GM21717 (cell line): ENCODE measurements at regions not wholly inside any gene's neighbourhood (a gene's known extent, or its start where the extent isn't known, plus 50 kb on each side); places are given as distances from the start of the nearest gene placed in this dataset.
"Not testable (repeated sequence)": the region's sequence is repeated elsewhere in the genome, so short reads cannot be mapped to it uniquely, and the experiment has no call there.

Experiments used
- ATAC-seq: cut with Tn5 transposase; IDR thresholded peaks from one replicate; pipeline ENCODE4 v1.9.1; 2021; ENCODE audit warnings: mild to moderate bottlenecking, moderate library complexity; ENCODE audit not compliant: unreplicated experiment

DNA sequence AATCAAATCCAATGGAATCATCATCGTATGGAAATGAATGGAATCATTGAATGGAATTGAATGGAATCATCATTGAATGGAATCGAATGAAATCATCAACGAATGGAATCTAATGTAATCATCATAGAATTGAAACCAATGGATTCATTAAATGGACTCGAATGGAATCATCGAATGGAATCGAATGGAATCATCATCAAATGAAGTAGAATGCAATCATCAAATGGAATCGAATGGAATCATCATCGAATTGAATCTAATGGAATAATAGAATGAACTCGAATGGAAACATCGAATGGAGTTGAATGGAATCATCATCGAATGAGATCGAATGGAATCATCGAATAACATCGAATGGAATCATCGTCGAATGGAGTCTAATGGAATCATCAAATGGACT, 232.8 kb downstream of the SHCBP1 start:
- not testable (repeated sequence) for ATAC-seq

DNA sequence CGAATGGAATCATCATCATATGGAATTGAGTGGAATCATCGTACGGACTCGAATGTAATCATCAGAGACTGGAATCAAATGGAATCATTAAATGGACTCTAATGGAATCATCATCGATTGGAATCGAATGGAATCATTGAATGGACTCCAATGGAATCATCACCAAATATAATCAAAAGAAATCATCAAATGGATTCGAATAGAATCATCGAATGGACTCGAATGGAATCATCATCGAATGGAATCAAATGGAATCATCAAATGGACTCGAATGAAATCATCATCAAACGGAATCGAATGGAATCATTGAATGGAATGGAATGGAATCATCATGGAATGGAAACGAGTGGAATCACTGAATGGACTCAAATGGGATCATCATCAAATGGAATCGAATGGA, 233.5 kb downstream of the SHCBP1 start:
- ATAC-seq = peak; percentile 1

DNA sequence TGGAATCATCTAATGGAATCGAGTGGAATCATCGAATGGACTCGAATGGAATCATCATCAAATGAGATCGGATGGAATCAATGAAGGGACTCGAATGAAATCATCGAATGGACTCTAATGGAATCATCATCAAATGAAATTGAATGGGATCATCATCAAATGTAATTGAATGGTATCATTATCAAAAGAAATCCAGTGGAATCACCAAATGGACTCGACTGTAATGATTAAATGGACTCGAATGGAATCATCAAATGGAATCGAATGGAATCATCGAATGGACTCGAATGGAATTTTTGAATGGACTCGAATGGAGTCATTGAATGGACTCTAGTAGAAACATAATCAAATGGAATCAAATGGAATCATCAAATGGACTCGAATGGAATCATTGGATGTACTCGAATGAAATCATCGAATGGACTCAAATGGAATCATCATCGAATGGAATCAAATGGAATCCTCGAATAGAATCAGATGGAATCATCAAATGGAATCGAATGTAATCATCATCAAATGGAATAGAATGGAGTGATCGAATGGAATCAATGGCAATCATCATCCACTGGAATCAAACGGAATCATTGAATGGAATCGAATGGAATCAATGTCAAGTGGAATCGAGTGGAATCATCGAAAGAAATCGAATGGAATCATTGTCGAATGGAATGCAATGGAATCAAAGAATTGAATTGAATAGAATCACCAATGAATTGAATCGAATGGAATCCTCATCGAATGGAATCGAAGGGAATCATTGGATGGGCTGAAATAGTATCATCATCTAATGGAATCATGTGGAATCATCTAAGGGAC, 234.2 kb downstream of the SHCBP1 start:
- ATAC-seq = peak; percentile 17

GRCh38 chr16:46386110-46386771, 234.9 kb downstream of the SHCBP1 start:
- not testable (repeated sequence) for ATAC-seq

GRCh38 chr16:46384285-46385061, 236.7 kb downstream of the SHCBP1 start:
- not testable (repeated sequence) for ATAC-seq

DNA sequence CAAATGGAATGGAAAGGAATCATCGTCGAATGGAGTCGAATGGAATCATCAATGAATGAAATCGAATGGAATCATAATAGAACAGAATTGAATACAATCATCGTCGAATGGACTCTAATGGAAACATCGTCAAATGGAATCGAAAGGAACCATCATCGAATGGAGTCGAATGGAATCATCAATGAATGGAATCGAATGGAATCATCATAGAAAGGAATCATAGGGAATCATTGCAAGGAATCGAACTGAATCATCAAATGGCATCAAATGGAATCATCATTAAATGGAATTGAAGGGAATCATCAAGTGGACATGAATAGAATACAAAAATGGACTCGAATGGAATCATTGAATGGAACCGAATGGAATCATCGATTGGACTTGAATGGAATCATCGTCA, 237.6 kb downstream of the SHCBP1 start:
- not testable (repeated sequence) for ATAC-seq

DNA sequence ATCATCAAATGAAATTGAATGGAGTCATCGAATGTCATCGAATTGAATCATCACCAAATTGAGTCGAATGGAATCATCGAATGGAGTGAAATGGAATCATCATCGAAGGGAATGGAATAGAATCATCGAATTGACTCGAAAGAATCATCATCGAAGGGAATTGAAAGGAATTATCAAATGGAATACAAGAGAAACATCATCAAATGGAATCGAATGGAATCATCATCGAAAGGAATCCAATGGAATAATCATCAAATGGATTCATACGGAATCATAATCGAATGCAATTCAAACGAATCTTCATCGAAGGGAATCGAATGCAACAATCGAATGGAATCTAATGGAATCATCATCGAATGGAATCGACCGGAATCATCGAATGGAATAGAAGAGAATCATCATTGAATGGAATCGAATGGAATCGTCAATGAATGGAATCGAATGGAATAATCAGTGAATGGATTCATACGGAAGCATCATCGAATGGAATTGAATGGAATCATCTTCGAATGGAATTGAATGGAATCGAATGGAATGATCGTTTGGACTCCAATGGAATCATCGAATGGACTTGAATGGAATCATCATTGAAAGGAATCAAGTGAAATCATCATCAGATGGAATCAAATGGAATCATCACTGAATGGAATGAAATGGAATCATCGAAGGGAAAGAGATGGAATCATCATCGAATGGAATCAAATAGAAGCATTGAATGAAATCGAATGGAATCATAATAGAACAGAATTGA, 238.2 kb downstream of the SHCBP1 start:
- ATAC-seq = not testable (repeated sequence)

DNA sequence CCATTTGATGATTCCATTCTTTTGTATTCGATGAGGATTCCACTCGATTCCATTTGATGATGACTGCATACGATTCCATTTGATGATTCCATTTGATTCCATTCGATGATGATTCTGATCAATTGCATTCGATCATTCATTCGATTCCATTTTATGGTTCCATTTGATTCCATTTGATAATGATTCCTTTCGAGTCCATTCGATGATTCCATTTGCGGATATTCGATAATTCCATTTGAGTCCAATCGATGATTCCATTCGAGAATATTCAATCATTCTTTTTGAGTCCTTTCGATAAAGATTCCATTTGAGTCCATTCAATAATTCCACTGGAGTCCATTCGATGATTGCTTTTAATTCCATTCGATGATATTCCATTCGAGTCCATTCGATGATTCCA, 239.1 kb downstream of the SHCBP1 start:
- ATAC-seq = not testable (repeated sequence)

DNA sequence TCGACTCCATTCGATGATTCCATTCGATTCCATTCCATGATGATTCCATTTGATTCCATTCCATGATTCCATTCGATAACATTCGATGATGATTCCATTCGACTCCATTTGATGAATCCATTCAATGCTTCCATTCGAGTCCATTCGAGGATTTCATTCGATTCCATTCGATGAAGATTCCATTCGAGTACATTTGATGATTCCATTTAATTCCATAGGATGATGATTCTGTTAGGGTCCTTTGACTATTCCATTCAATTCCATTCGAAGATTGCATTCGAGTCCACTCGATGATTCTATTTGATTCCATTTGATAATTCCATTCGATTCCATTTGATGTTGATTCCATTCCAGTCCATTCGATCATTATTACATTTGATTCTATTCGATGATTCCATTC, 239.8 kb downstream of the SHCBP1 start:
- not testable (repeated sequence) for ATAC-seq
